ENCODE measurements at regions not wholly inside any gene's neighbourhood (a gene's known extent, or its start where the extent isn't known, plus 50 kb on each side); places are given as distances from the start of the nearest gene placed in this dataset.

GRCh38 chr11:97854357-97854756 lies 1166.4 kb upstream of the CNTN5 start:
- no peak overlapping the region for H3K27ac Mint-ChIP-seq
- H3K9me3 Mint-ChIP-seq: no peaks in the 10 kb centered on the region; the same call in 2 of the 3 replicates
- Histone ChIP-seq H3F3A (replicated peaks; ENCODE audit: low read depth) (no peaks in the 10 kb centered on the region), H3K79me2 (replicated peaks; ENCODE audit: insufficient read depth) (no peaks in the 10 kb centered on the region), H2AFZ (no peak overlapping the region), H3K36me3 (ENCODE audit: insufficient read depth) (no peaks in the 10 kb centered on the region), H3K4me1 (ENCODE audit: insufficient read depth) (peaks cover 44% of the 10 kb centered on the region), H3K4me2 (peak overlapping the region; percentile 60), H3K9me2 (ENCODE audit: insufficient read depth) (no peaks in the 10 kb centered on the region), H4K20me1 (replicated peaks; ENCODE audit: insufficient read depth) (no peaks in the 10 kb centered on the region), H3K27me3 (ENCODE audit: insufficient read depth) (peaks cover 3% of the 10 kb centered on the region; the same call in 1 of the 2 replicates), H3K27ac (ENCODE audit: low read depth) (no peak overlapping the region), H3K4me3 (no peak overlapping the region)
- no peak for TF ChIP-seq CTCF (conservative IDR thresholded peaks at IDR 0.05; ENCODE audit: low read depth in 2 of 2)
- TF ChIP-seq NANOG (IDR thresholded peaks at IDR 0.05; ENCODE audit: borderline replicate concordance): no peak
- no peak for TF ChIP-seq ZNF462 (CRISPR knock-in tag; IDR thresholded peaks at IDR 0.05)
- no peak for TF ChIP-seq ZNF114 (CRISPR knock-in tag; IDR thresholded peaks at IDR 0.05)
- no peak for TF ChIP-seq CREB1 (CRISPR knock-in tag; IDR thresholded peaks at IDR 0.05; ENCODE audit: low read depth)
- no peak for TF ChIP-seq JUNB (IDR thresholded peaks at IDR 0.05; ENCODE audit: unreplicated experiment)
- TF ChIP-seq ETS1 (IDR thresholded peaks at IDR 0.05): no peak
- no peak for DNase-seq (ENCODE audit: low spot score)
- H3K4me3 Mint-ChIP-seq: no peak overlapping the region
- H3K4me1 Mint-ChIP-seq: peaks cover 48% of the 10 kb centered on the region
- peaks cover 6% of the 10 kb centered on the region for H3K27me3 Mint-ChIP-seq (ENCODE audit: insufficient read depth, low read depth, poor library complexity)
- H3K36me3 Mint-ChIP-seq (ENCODE audit: low read depth): no peaks in the 10 kb centered on the region
- no peak for ATAC-seq

Data from GM23338 (cell line).